ENCODE measurements at regions not wholly inside any gene's neighbourhood (a gene's known extent, or its start where the extent isn't known, plus 50 kb on each side); places are given as distances from the start of the nearest gene placed in this dataset.

DNA sequence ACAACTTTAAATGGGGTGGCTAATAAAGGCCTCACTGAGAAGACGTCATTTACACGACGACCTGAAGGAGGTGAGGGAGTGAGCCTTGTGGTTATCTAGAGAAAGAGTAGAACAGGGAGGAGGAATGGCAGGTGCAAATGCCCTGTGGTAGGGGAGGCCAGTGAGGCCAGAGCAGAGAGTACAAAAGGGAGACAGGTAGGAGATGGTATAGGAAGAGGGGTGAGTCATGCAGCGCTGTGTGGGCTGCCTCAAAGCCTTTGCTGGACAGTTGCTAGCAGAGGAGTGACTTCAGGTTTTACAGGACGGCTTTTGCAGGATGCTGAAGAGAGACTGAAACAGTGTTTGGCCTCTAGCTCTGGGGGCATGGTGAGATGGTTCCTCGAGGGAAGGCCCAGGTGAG is 116.0 kb downstream of the IER5 start:
- TF ChIP-seq CTCF (optimal IDR thresholded peaks at IDR 0.05 in 1 of 3, IDR thresholded peaks at IDR 0.05 in 1 of 3, conservative IDR thresholded peaks at IDR 0.05 in 1 of 3; ENCODE audit: extremely low read depth in 1 of 3, insufficient read depth in 2 of 3, low read length in 3 of 3) (no peak), EZH2 (IDR thresholded peaks at IDR 0.05; ENCODE audit: low read length) (no peak)
